Activated CD8-positive, alpha-beta memory T cell treated with anti-CD3 and anti-CD28 coated beads, Interleukin-2, amount 50 U/mL, for 4 hours (primary cell): ENCODE measurements at regions not wholly inside any gene's neighbourhood (a gene's known extent, or its start where the extent isn't known, plus 50 kb on each side); places are given as distances from the start of the nearest gene placed in this dataset.
"Not testable (repeated sequence)": the region's sequence is repeated elsewhere in the genome, so short reads cannot be mapped to it uniquely, and the experiment has no call there.

ENCODE experiments used
- DNase-seq: peaks from one replicate; pipeline ENCODE4 v3.0.0-alpha.2; 2020

- DNase-seq, result no peak
These were observed 208.7 kb downstream of the LMX1A start for GRCh38 chr1:165147799-165148198.

GRCh38 chr1:165144757-165145397 lies 211.6 kb downstream of the LMX1A start:
- no peak for DNase-seq

- DNase-seq, result peak; percentile 15
These were observed 213.0 kb downstream of the LMX1A start for GRCh38 chr1:165143437-165144065.

GRCh38 chr1:165138960-165139359 lies 217.6 kb downstream of the LMX1A start:
- no peak for DNase-seq

GRCh38 chr1:165137551-165138316 lies 218.8 kb downstream of the LMX1A start:
- no peak for DNase-seq

- no peak for DNase-seq
These were observed 222.1 kb downstream of the LMX1A start for GRCh38 chr1:165134431-165134830.

GRCh38 chr1:165129568-165130164 lies 226.8 kb downstream of the LMX1A start:
- DNase-seq, result no peak

- no peak for DNase-seq
These were observed 231.7 kb downstream of the LMX1A start for GRCh38 chr1:165124772-165125171.

- DNase-seq, result no peak
These were observed 237.4 kb downstream of the LMX1A start for GRCh38 chr1:165119086-165119485.

- no peak for DNase-seq
These were observed 239.0 kb downstream of the LMX1A start for GRCh38 chr1:165117482-165117881.

GRCh38 chr1:165116732-165117131 lies 239.8 kb downstream of the LMX1A start:
- no peak for DNase-seq

GRCh38 chr1:165116171-165116570 lies 240.3 kb downstream of the LMX1A start:
- no peak for DNase-seq

- DNase-seq, result no peak
These were observed 241.6 kb downstream of the LMX1A start for GRCh38 chr1:165114889-165115285.

- DNase-seq, result no peak
These were observed 242.3 kb downstream of the LMX1A start for GRCh38 chr1:165114022-165114888.

- DNase-seq, result no peak
These were observed 244.3 kb downstream of the LMX1A start for GRCh38 chr1:165112260-165112659.

- no peak for DNase-seq
These were observed 247.5 kb downstream of the LMX1A start for GRCh38 chr1:165109013-165109412.

GRCh38 chr1:165092542-165093162 lies 263.9 kb downstream of the LMX1A start:
- DNase-seq, result not testable (repeated sequence)

GRCh38 chr1:165080253-165080896 lies 276.1 kb downstream of the LMX1A start:
- no peak for DNase-seq

- DNase-seq, result no peak
These were observed 278.1 kb downstream of the LMX1A start for GRCh38 chr1:165078391-165078790.

GRCh38 chr1:165075725-165076370 lies 280.7 kb downstream of the LMX1A start:
- DNase-seq, result no peak
